Liver (tissue), 8 donors: ENCODE measurements at regions not wholly inside any gene's neighbourhood (a gene's known extent, or its start where the extent isn't known, plus 50 kb on each side); places are given as distances from the start of the nearest gene placed in this dataset.

ENCODE experiments used
- DNase-seq: peaks from one replicate; pipeline ENCODE4 v3.0.0-alpha.2; 2017; ENCODE audit warnings: low spot score
- H3K27ac ChIP-seq, 2 donors: one replicate each; pipeline ENCODE4 v1.7.0; 2013; ENCODE audit warnings: inconsistent platforms in 2 of 2, low read length in 2 of 2, control low read depth in 1 of 2, low read depth in 1 of 2, mild to moderate bottlenecking in 1 of 2
- H3K27me3 ChIP-seq, 4 donors: one replicate each; pipeline versions ENCODE4 v1.6.1 to v1.7.0; 2013; ENCODE audit warnings: low read length in 3 of 4, inconsistent platforms in 1 of 4, mild to moderate bottlenecking in 1 of 4, moderate library complexity in 1 of 4; ENCODE audit not compliant: control insufficient read depth in 4 of 4, insufficient read depth in 4 of 4
- H3K36me3 ChIP-seq, 4 donors: one replicate each; pipeline versions ENCODE4 v1.6.1 to v1.7.0; 2013; ENCODE audit warnings: low read length in 3 of 4, mild to moderate bottlenecking in 3 of 4, low read depth in 1 of 4, moderate library complexity in 1 of 4; ENCODE audit not compliant: control insufficient read depth in 4 of 4, insufficient read depth in 3 of 4
- H3K4me1 ChIP-seq, 4 donors: one replicate each; pipeline versions ENCODE4 v1.6.1 to v1.7.0; 2013; ENCODE audit warnings: low read length in 3 of 4, mild to moderate bottlenecking in 3 of 4, moderate library complexity in 1 of 4; ENCODE audit not compliant: control insufficient read depth in 4 of 4, insufficient read depth in 4 of 4
- H3K4me3 ChIP-seq, 3 donors: one replicate each; pipeline versions ENCODE4 v1.6.1 to v1.7.0; 2013; ENCODE audit warnings: low read length in 3 of 3, control low read depth in 1 of 3, low read depth in 1 of 3, mild to moderate bottlenecking in 1 of 3
- H3K9ac ChIP-seq, 2 donors: one replicate each; pipeline ENCODE4 v1.7.0; 2013; ENCODE audit warnings: low read length in 2 of 2, mild to moderate bottlenecking in 2 of 2, moderate library complexity in 2 of 2, control low read depth in 1 of 2, low read depth in 1 of 2
- H3K9me3 ChIP-seq, 4 donors: one replicate each; pipeline versions ENCODE4 v1.6.1 to v1.7.0; 2013; ENCODE audit warnings: low read length in 3 of 4; ENCODE audit not compliant: control insufficient read depth in 4 of 4
- ATF3 ChIP-seq: IDR thresholded peaks from 2 replicates; pipeline ENCODE4 v1.6.1; 2016; ENCODE audit warnings: antibody characterized with exemption
- CTCF ChIP-seq: fragments of 150-350 bp; IDR thresholded peaks from 2 replicates; pipeline ENCODE4 v1.5.1; 2017; ENCODE audit warnings: improper control_type of control experiment, low read depth, low read length; ENCODE audit not compliant: missing input control
- EGR1 ChIP-seq, 2 donors: IDR thresholded peaks; 2 replicates each; pipeline ENCODE4 v1.6.1; 2016 to 2018; ENCODE audit warnings: antibody characterized with exemption in 2 of 2, low read depth in 2 of 2
- FOXA1 ChIP-seq: IDR thresholded peaks from 2 replicates; pipeline ENCODE4 v1.6.1; 2016; ENCODE audit warnings: antibody characterized with exemption
- GABPA ChIP-seq, 2 donors: IDR thresholded peaks in 1 of 2; conservative IDR thresholded peaks in 1 of 2; 2 replicates each; pipeline ENCODE4 v1.6.1; 2016; ENCODE audit warnings: antibody characterized with exemption in 2 of 2, mild to moderate bottlenecking in 1 of 2, moderate library complexity in 1 of 2
- HNF4A ChIP-seq, 2 donors: conservative IDR thresholded peaks; 2 replicates each; pipeline ENCODE4 v1.6.1; 2016; ENCODE audit warnings: antibody characterized with exemption in 2 of 2, mild to moderate bottlenecking in 2 of 2
- HNF4G ChIP-seq: IDR thresholded peaks from 2 replicates; pipeline ENCODE4 v1.6.1; 2016; ENCODE audit warnings: antibody characterized with exemption
- JUND ChIP-seq, 2 donors: IDR thresholded peaks; 2 replicates each; pipeline ENCODE4 v1.6.1; 2016; ENCODE audit warnings: antibody characterized with exemption in 2 of 2
- MAX ChIP-seq: IDR thresholded peaks from 2 replicates; pipeline ENCODE4 v1.6.1; 2016; ENCODE audit warnings: antibody characterized with exemption
- NR2F2 ChIP-seq: IDR thresholded peaks from 2 replicates; pipeline ENCODE4 v1.6.1; 2016; ENCODE audit warnings: antibody characterized with exemption
- RAD21 ChIP-seq, 2 donors: IDR thresholded peaks; 2 replicates each; pipeline ENCODE4 v1.6.1; 2016; ENCODE audit warnings: antibody characterized with exemption in 2 of 2, mild to moderate bottlenecking in 2 of 2
- REST ChIP-seq: IDR thresholded peaks from 2 replicates; pipeline ENCODE4 v1.6.1; 2016; ENCODE audit warnings: antibody characterized with exemption, mild to moderate bottlenecking
- SP1 ChIP-seq: IDR thresholded peaks from 2 replicates; pipeline ENCODE4 v1.6.1; 2018; ENCODE audit warnings: antibody characterized with exemption, mild to moderate bottlenecking
- TAF1 ChIP-seq: conservative IDR thresholded peaks from 2 replicates; pipeline ENCODE4 v1.6.1; 2016; ENCODE audit warnings: antibody characterized with exemption, mild to moderate bottlenecking
- YY1 ChIP-seq: IDR thresholded peaks from 2 replicates; pipeline ENCODE4 v1.6.1; 2016; ENCODE audit warnings: antibody characterized with exemption, mild to moderate bottlenecking
- ZBTB33 ChIP-seq: IDR thresholded peaks from 2 replicates; pipeline ENCODE4 v1.6.1; 2016; ENCODE audit warnings: antibody characterized with exemption
- WGBS: extraction: QIAGEN DNeasy Blood & Tissue Kit; methylation state at CpG from one replicate; pipeline ENCODE4 v1.1.7; 2013; 5-methylcytosine and 5-hydroxymethylcytosine counted together
- donor health status: healthy.
- donor health status: healthy.
- donor health status: healthy.
- donor health status: healthy.
- donor health status: healthy.

GRCh38 chr4:124565371-124565770 is 147.2 kb downstream of the ANKRD50 start:
- Histone ChIP-seq H3K27me3 (no peaks in the 10 kb centered on the region), H3K27ac (no peak overlapping the region), H3K4me1 (no peaks in the 10 kb centered on the region), H3K36me3 (no peaks in the 10 kb centered on the region), H3K4me3 (no peak overlapping the region), H3K9me3 (no peaks in the 10 kb centered on the region), H3K9ac (no peak overlapping the region)
- no peak for DNase-seq
- WGBS: 68% methylated on average over 4 of the region's 4 CpGs
- no peak for TF ChIP-seq JUND (IDR thresholded peaks at IDR 0.05)
- TF ChIP-seq SP1: no peak
- no peak for TF ChIP-seq RAD21 (IDR thresholded peaks at IDR 0.05)
- TF ChIP-seq HNF4A (conservative IDR thresholded peaks at IDR 0.05): no peak
- no peak for TF ChIP-seq FOXA1
- TF ChIP-seq ATF3: no peak
- no peak for TF ChIP-seq NR2F2
- TF ChIP-seq EGR1 (IDR thresholded peaks at IDR 0.05; ENCODE audit: low read depth in 2 of 2): no peak
- TF ChIP-seq REST: no peak
- no peak for TF ChIP-seq MAX
- TF ChIP-seq YY1: no peak
- TF ChIP-seq ZBTB33: no peak
- TF ChIP-seq HNF4G: no peak
- TF ChIP-seq GABPA (IDR thresholded peaks at IDR 0.05 in 1 of 2, conservative IDR thresholded peaks at IDR 0.05 in 1 of 2): no peak

- Histone ChIP-seq H3K4me1 (no peaks in the 10 kb centered on the region), H3K27me3 (no peaks in the 10 kb centered on the region), H3K36me3 (no peaks in the 10 kb centered on the region), H3K27ac (no peak overlapping the region), H3K9ac (no peak overlapping the region), H3K4me3 (no peak overlapping the region), H3K9me3 (no peaks in the 10 kb centered on the region)
- WGBS: 93% methylated on average over 2 of the region's 2 CpGs
- no peak for TF ChIP-seq JUND (IDR thresholded peaks at IDR 0.05)
- no peak for TF ChIP-seq EGR1 (IDR thresholded peaks at IDR 0.05; ENCODE audit: low read depth in 2 of 2)
- TF ChIP-seq ATF3: no peak
- TF ChIP-seq TAF1: no peak
- TF ChIP-seq RAD21 (IDR thresholded peaks at IDR 0.05): no peak
- TF ChIP-seq FOXA1: no peak
- no peak for TF ChIP-seq ZBTB33
- no peak for TF ChIP-seq CTCF
- no peak for DNase-seq
Measured at GRCh38 chr4:124566030-124566429, 146.5 kb downstream of the ANKRD50 start.
